Activated CD4-positive, alpha-beta T cell treated with anti-CD3 and anti-CD28 coated beads, Interleukin-2, Interleukin-6, amounts not matched to agents 100 ng/mL and 50 ng/mL, durations not matched to agents 16 hours and 8 hours (primary cell): ENCODE measurements at regions not wholly inside any gene's neighbourhood (a gene's known extent, or its start where the extent isn't known, plus 50 kb on each side); places are given as distances from the start of the nearest gene placed in this dataset.
"Not testable (repeated sequence)": the region's sequence is repeated elsewhere in the genome, so short reads cannot be mapped to it uniquely, and the experiment has no call there.

Source experiments
- DNase-seq: peaks from one replicate; pipeline ENCODE4 v3.0.0-alpha.2; 2020

- no peak for DNase-seq
These were observed 159.1 kb upstream of the ZNF608 start for GRCh38 chr5:124905256-124906130.

GRCh38 chr5:124906339-124907097, 160.1 kb upstream of the ZNF608 start:
- DNase-seq, result no peak

- DNase-seq, result no peak
These were observed 160.7 kb upstream of the ZNF608 start for GRCh38 chr5:124907098-124907644.

- peak; percentile 28 for DNase-seq
These were observed 162.4 kb upstream of the ZNF608 start for GRCh38 chr5:124908581-124909451.

- DNase-seq, result no peak
These were observed 163.3 kb upstream of the ZNF608 start for GRCh38 chr5:124909734-124910133.

GRCh38 chr5:124910354-124911016, 164.0 kb upstream of the ZNF608 start:
- no peak for DNase-seq

GRCh38 chr5:124912638-124913328, 166.3 kb upstream of the ZNF608 start:
- no peak for DNase-seq

GRCh38 chr5:124913329-124913653, 166.9 kb upstream of the ZNF608 start:
- no peak for DNase-seq

GRCh38 chr5:124916313-124916712, 169.9 kb upstream of the ZNF608 start:
- not testable (repeated sequence) for DNase-seq

- DNase-seq, result no peak
These were observed 172.2 kb upstream of the ZNF608 start for GRCh38 chr5:124918618-124919017.

- DNase-seq, result no peak
These were observed 172.6 kb upstream of the ZNF608 start for GRCh38 chr5:124919076-124919475.

- no peak for DNase-seq
These were observed 173.5 kb upstream of the ZNF608 start for GRCh38 chr5:124919747-124920525.

GRCh38 chr5:124920909-124921666, 174.6 kb upstream of the ZNF608 start:
- no peak for DNase-seq

GRCh38 chr5:124921694-124922093, 175.3 kb upstream of the ZNF608 start:
- DNase-seq, result no peak

- no peak for DNase-seq
These were observed 176.0 kb upstream of the ZNF608 start for GRCh38 chr5:124922255-124922975.

GRCh38 chr5:124923131-124923530, 176.7 kb upstream of the ZNF608 start:
- DNase-seq, result no peak

- no peak for DNase-seq
These were observed 178.3 kb upstream of the ZNF608 start for GRCh38 chr5:124924729-124925128.

GRCh38 chr5:124927735-124928134, 181.3 kb upstream of the ZNF608 start:
- DNase-seq, result no peak

GRCh38 chr5:124929000-124929399, 182.6 kb upstream of the ZNF608 start:
- DNase-seq, result no peak
